ENCODE measurements at regions not wholly inside any gene's neighbourhood (a gene's known extent, or its start where the extent isn't known, plus 50 kb on each side); places are given as distances from the start of the nearest gene placed in this dataset.
A peak's percentile ranks its signal among the peaks of the same experiment; 100 is the strongest.

DNA sequence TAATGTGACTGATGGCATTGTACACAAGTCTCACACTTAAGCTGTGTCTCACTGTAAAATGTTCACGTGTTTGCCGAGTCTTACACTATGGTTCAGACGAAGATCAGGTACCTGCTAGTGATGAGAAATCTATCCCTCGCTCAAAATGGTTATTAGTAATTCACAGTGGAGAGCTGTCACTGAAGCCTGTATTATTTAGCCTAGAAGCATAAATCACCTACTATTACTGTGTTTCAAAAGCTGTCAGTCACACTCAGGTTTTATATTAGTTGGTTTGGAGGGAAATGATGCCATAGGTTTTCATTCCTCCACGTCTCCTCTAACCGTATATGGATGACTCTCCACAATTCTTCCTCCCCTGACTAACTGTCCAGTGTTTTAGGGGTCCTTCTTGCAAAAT, 292.4 kb upstream of the ZEB2 start:
- TF ChIP-seq, protein P1, sequence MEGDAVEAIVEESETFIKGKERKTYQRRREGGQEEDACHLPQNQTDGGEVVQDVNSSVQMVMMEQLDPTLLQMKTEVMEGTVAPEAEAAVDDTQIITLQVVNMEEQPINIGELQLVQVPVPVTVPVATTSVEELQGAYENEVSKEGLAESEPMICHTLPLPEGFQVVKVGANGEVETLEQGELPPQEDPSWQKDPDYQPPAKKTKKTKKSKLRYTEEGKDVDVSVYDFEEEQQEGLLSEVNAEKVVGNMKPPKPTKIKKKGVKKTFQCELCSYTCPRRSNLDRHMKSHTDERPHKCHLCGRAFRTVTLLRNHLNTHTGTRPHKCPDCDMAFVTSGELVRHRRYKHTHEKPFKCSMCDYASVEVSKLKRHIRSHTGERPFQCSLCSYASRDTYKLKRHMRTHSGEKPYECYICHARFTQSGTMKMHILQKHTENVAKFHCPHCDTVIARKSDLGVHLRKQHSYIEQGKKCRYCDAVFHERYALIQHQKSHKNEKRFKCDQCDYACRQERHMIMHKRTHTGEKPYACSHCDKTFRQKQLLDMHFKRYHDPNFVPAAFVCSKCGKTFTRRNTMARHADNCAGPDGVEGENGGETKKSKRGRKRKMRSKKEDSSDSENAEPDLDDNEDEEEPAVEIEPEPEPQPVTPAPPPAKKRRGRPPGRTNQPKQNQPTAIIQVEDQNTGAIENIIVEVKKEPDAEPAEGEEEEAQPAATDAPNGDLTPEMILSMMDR (IDR thresholded peaks at IDR 0.05; ENCODE audit: low read depth, low read length), result no peak

DNA sequence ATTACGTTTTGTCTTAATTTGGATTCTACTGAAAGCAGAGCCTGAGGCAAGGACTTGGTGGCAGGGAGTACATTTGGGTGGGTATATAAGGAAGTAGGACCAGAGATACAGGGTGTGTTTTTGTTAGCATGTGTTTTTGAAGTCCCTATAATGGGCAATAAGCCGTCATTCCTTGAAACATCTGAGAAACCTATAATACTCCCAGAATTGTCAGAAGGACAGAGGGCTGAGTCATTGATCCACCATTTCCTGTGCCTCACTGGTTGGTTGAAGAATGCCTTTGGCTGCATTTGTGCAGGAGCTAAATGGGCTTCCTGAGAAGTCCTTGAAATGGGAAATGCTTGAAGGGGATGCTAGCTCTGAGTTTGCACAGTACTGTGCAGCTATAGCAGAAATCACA, 281.8 kb upstream of the ZEB2 start:
- no peak overlapping the region for H3K27ac ChIP-seq
- peak in 1 of 2 donors; percentile 66 for DNase-seq (ENCODE audit: low read depth in 1 of 2, low spot score in 1 of 2)

More for the DNA sequence above, 292.4 kb upstream of the ZEB2 start:
- no peak overlapping the region for H3K27ac ChIP-seq
- no peaks in the 10 kb centered on the region for H3K4me1 ChIP-seq (ENCODE audit: low read depth)
- DNase-seq (ENCODE audit: low read depth in 1 of 2, low spot score in 1 of 2), result no peak
- no peaks in the 10 kb centered on the region for H3K9me3 ChIP-seq (ENCODE audit: low read depth)
- H3K4me3 ChIP-seq, result no peak overlapping the region
- no peaks in the 10 kb centered on the region for H3K36me3 ChIP-seq
- H3K27me3 ChIP-seq, result no peaks in the 10 kb centered on the region

DNA sequence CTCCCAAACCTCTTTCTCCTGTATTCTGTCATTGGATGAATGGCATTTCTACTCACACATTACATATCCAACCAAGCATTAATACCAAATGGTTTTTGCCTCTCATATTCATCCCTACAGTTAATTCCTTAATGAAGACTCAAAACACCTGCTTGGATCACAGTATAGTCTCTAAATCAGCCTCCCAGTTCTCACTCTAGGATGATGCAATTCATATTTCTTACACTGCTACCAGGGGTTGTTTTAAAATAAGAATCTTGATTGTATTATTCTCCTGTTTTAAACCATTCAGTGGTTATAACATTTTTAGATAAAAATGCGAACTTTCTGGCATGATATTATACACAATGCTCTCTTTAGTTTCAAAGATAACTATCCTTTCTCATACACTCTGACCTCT, 281.4 kb upstream of the ZEB2 start:
- TF ChIP-seq, protein P1 (IDR thresholded peaks at IDR 0.05; ENCODE audit: low read depth, low read length), result no peak
- no peak for DNase-seq (ENCODE audit: low read depth in 1 of 2, low spot score in 1 of 2)
- no peaks in the 10 kb centered on the region for H3K27me3 ChIP-seq
- H3K36me3 ChIP-seq, result no peaks in the 10 kb centered on the region
- H3K27ac ChIP-seq, result no peak overlapping the region
- H3K4me1 ChIP-seq (ENCODE audit: low read depth), result no peaks in the 10 kb centered on the region
- no peaks in the 10 kb centered on the region for H3K9me3 ChIP-seq (ENCODE audit: low read depth)
- no peak overlapping the region for H3K4me3 ChIP-seq

More for the DNA sequence above, 281.8 kb upstream of the ZEB2 start:
- H3K9me3 ChIP-seq (ENCODE audit: low read depth), result no peaks in the 10 kb centered on the region
- H3K4me3 ChIP-seq, result no peak overlapping the region
- no peaks in the 10 kb centered on the region for H3K27me3 ChIP-seq
- no peaks in the 10 kb centered on the region for H3K4me1 ChIP-seq (ENCODE audit: low read depth)
- H3K36me3 ChIP-seq, result no peaks in the 10 kb centered on the region
- TF ChIP-seq, protein P1 (IDR thresholded peaks at IDR 0.05; ENCODE audit: low read depth, low read length), result no peak

DNA sequence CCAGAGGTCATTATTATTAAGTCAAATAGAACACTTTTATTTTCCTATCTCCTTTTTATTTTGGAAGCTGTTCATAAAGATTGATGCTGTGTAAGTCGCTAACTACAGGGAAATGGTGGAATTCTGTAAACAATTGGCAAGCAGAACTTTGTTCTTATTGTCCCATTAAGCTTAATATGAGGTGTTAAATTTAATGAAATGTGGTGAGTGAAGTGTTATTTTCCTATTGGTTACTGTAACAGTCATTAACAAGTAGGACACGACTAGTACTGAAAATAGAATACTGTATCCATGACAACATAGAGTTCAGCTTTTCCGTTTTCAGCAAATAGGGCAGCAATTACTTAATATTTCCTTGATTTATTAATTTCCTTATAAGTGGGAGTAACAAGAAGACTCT, 279.1 kb upstream of the ZEB2 start:
- no peak overlapping the region for H3K4me3 ChIP-seq
- TF ChIP-seq, protein P1 (IDR thresholded peaks at IDR 0.05; ENCODE audit: low read depth, low read length), result no peak
- no peaks in the 10 kb centered on the region for H3K27me3 ChIP-seq
- H3K27ac ChIP-seq, result no peak overlapping the region
- no peaks in the 10 kb centered on the region for H3K4me1 ChIP-seq (ENCODE audit: low read depth)
- no peak for DNase-seq (ENCODE audit: low read depth in 1 of 2, low spot score in 1 of 2)
- H3K36me3 ChIP-seq, result no peaks in the 10 kb centered on the region
- no peaks in the 10 kb centered on the region for H3K9me3 ChIP-seq (ENCODE audit: low read depth)

DNA sequence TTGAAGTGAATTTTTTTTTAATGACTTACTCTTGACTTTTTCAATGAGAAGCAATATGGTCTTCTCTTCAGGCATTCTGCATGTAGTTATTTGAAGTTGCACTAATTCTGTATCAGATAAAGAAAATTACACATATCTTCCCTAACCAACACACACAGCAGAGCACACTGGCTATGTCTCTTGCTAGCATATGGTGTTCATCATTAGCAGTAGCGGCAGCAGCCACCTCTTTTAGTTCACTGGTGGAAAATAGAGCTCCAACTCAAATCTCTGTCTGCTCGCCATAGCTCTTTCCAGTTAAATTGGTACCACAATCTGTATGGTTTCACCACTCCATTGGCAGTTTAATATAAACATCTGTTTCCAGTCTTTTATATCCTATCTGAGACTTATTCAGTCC, 278.1 kb upstream of the ZEB2 start:
- Histone ChIP-seq H3K9me3 (ENCODE audit: low read depth) (no peaks in the 10 kb centered on the region), H3K27ac (no peak overlapping the region), H3K27me3 (no peaks in the 10 kb centered on the region), H3K4me1 (ENCODE audit: low read depth) (no peaks in the 10 kb centered on the region), H3K4me3 (no peak overlapping the region), H3K36me3 (no peaks in the 10 kb centered on the region)
- TF ChIP-seq, protein P1 (IDR thresholded peaks at IDR 0.05; ENCODE audit: low read depth, low read length), result no peak
- DNase-seq (ENCODE audit: low read depth in 1 of 2, low spot score in 1 of 2), result no peak

DNA sequence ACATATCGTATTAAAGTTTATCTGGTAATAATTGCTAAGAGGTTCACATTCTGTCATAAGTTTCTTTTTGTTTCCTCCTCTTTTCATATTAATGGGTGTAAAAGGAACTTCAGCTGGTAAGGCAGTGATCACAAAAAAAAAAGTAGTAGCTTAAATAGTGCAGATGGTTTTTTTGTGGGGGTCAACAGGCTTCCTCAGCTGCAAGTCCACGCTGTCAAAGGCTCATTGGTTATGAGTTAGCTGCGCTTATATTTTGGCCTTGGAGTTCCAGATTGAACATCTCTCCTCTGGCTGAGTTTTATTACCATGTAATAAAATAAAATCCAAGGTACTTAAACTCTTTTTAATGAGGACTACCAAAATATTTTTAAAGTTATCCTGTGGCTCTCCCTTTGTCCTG, 277.0 kb upstream of the ZEB2 start:
- Histone ChIP-seq H3K9me3 (ENCODE audit: low read depth) (no peaks in the 10 kb centered on the region), H3K36me3 (no peaks in the 10 kb centered on the region), H3K4me1 (ENCODE audit: low read depth) (no peaks in the 10 kb centered on the region), H3K27me3 (no peaks in the 10 kb centered on the region), H3K4me3 (no peak overlapping the region), H3K27ac (no peak overlapping the region)
- TF ChIP-seq, protein P1 (IDR thresholded peaks at IDR 0.05; ENCODE audit: low read depth, low read length), result no peak
- DNase-seq (ENCODE audit: low read depth in 1 of 2, low spot score in 1 of 2), result no peak
